ENCODE measurements at regions not wholly inside any gene's neighbourhood (a gene's known extent, or its start where the extent isn't known, plus 50 kb on each side); places are given as distances from the start of the nearest gene placed in this dataset.
"Not testable (repeated sequence)": the region's sequence is repeated elsewhere in the genome, so short reads cannot be mapped to it uniquely, and the experiment has no call there.

- DNase-seq, result no peak
Observed at GRCh38 chr6:71730284-71730683, 156.1 kb upstream of the RIMS1 start.

GRCh38 chr6:71733970-71734899, 152.1 kb upstream of the RIMS1 start:
- DNase-seq, result no peak

GRCh38 chr6:71737953-71738352, 148.4 kb upstream of the RIMS1 start:
- no peak for DNase-seq

GRCh38 chr6:71745525-71745924, 140.8 kb upstream of the RIMS1 start:
- no peak for DNase-seq

GRCh38 chr6:71766146-71766760, 120.1 kb upstream of the RIMS1 start:
- DNase-seq, result no peak

GRCh38 chr6:71766796-71767195, 119.6 kb upstream of the RIMS1 start:
- no peak for DNase-seq

GRCh38 chr6:71768356-71768755, 118.0 kb upstream of the RIMS1 start:
- DNase-seq, result no peak

GRCh38 chr6:71808865-71809264, 77.5 kb upstream of the RIMS1 start:
- no peak for DNase-seq

- DNase-seq, result no peak
Observed at GRCh38 chr6:71810880-71811279, 75.5 kb upstream of the RIMS1 start.

GRCh38 chr6:71822625-71823024, 63.7 kb upstream of the RIMS1 start:
- DNase-seq, result no peak

GRCh38 chr6:71832110-71832764, 54.1 kb upstream of the RIMS1 start:
- DNase-seq, result not testable (repeated sequence)
